Neural cell (in vitro differentiated cells): ENCODE measurements at regions not wholly inside any gene's neighbourhood (a gene's known extent, or its start where the extent isn't known, plus 50 kb on each side); places are given as distances from the start of the nearest gene placed in this dataset.

Experiments used
- H2AFZ ChIP-seq: fragments of 200-600, 300-800 bp; sonication (generic), shearing (Covaris generic); 2 replicates; pipeline ENCODE4 v1.6.0; 2014; ENCODE audit warnings: low read depth, mild to moderate bottlenecking, antibody characterized with exemption, low read length, moderate library complexity
- H3F3A ChIP-seq: fragments of 200-600 bp; shearing (Covaris generic); 2 replicates; pipeline ENCODE4 v1.6.1; 2016; ENCODE audit warnings: mild to moderate bottlenecking, moderate library complexity, mixed read lengths, antibody characterized with exemption, low read length; ENCODE audit not compliant: insufficient read depth, poor library complexity, severe bottlenecking
- H3K27ac ChIP-seq: fragments of 200-600, 300-800 bp; sonication (generic), shearing (Covaris generic); 2 replicates; pipeline ENCODE4 v1.5.1; 2014; ENCODE audit warnings: mild to moderate bottlenecking, low read length, moderate library complexity
- H3K27me3 ChIP-seq: fragments of 300-800, 200-600 bp; sonication (generic), shearing (Covaris generic); 2 replicates; pipeline ENCODE4 v1.6.0; 2014; ENCODE audit warnings: mild to moderate bottlenecking, low read depth, low read length, moderate library complexity; ENCODE audit not compliant: insufficient read depth
- H3K36me3 ChIP-seq: fragments of 300-800, 200-600 bp; sonication (generic), shearing (Covaris generic); 2 replicates; pipeline ENCODE4 v1.5.1; 2014; ENCODE audit warnings: mild to moderate bottlenecking, antibody characterized with exemption, low read length, moderate library complexity; ENCODE audit not compliant: insufficient read depth
- H3K4me2 ChIP-seq: fragments of 300-800, 200-600 bp; sonication (generic), shearing (Covaris generic); 2 replicates; pipeline ENCODE4 v1.6.0; 2014; ENCODE audit warnings: mild to moderate bottlenecking, low read length
- H3K4me3 ChIP-seq: fragments of 300-800, 200-600 bp; sonication (generic), shearing (Covaris generic); 2 replicates; pipeline ENCODE4 v1.5.1; 2014; ENCODE audit warnings: mild to moderate bottlenecking, low read length, moderate library complexity
- H3K79me2 ChIP-seq: fragments of 200-600 bp; shearing (Covaris generic); replicated peaks from 2 replicates; pipeline ENCODE4 v1.6.0; 2014; ENCODE audit warnings: mild to moderate bottlenecking, low read length, moderate library complexity; ENCODE audit not compliant: insufficient read depth
- H3K9ac ChIP-seq: fragments of 300-800, 200-600 bp; sonication (generic), shearing (Covaris generic); 2 replicates; pipeline ENCODE4 v1.6.1; 2016; ENCODE audit warnings: mild to moderate bottlenecking, low read length, mixed read lengths
- H3K9me2 ChIP-seq: fragments of 200-600 bp; shearing (Covaris generic); 2 replicates; pipeline ENCODE4 v1.6.1; 2016; ENCODE audit warnings: mild to moderate bottlenecking, low read length, mixed read lengths; ENCODE audit not compliant: insufficient read depth
- H3K9me3 ChIP-seq: fragments of 200-600, 300-800 bp; sonication (generic), shearing (Covaris generic); 2 replicates; pipeline ENCODE4 v1.6.1; 2016; ENCODE audit warnings: mild to moderate bottlenecking, mixed run types, low read length, moderate library complexity, mixed read lengths
- H4K20me1 ChIP-seq: fragments of 200-600 bp; shearing (Covaris generic); 2 replicates; pipeline ENCODE4 v1.6.1; 2016; ENCODE audit warnings: mild to moderate bottlenecking, mixed run types; ENCODE audit not compliant: insufficient read depth
- CTCF ChIP-seq: fragments of 450-650 bp; IDR thresholded peaks from 2 replicates; pipeline ENCODE4 v1.5.1; 2014; ENCODE audit warnings: antibody characterized with exemption, mild to moderate bottlenecking, moderate library complexity; ENCODE audit not compliant: poor library complexity, severe bottlenecking
- EP300 ChIP-seq: fragments of 450-650 bp; conservative IDR thresholded peaks from 2 replicates; pipeline ENCODE4 v1.6.1; 2014; ENCODE audit warnings: antibody characterized with exemption, mild to moderate bottlenecking, moderate library complexity; ENCODE audit not compliant: poor library complexity, severe bottlenecking
- EZH2 ChIP-seq: fragments of 200-600, 300-800 bp; shearing (Covaris generic), sonication (generic); IDR thresholded peaks from 2 replicates; pipeline ENCODE4 v1.6.1; 2014; ENCODE audit warnings: antibody characterized with exemption, low read length, borderline replicate concordance, mild to moderate bottlenecking; ENCODE audit not compliant: insufficient read depth, poor library complexity, severe bottlenecking
- MXI1 ChIP-seq: fragments of 450-650 bp; conservative IDR thresholded peaks from 2 replicates; pipeline ENCODE4 v1.6.1; 2014; ENCODE audit warnings: antibody characterized with exemption, mild to moderate bottlenecking; ENCODE audit not compliant: poor library complexity, severe bottlenecking
- POLR2AphosphoS5 ChIP-seq: IDR thresholded peaks from 2 replicates; pipeline ENCODE4 v1.6.1; 2012
- RAD21 ChIP-seq: fragments of 450-650 bp; conservative IDR thresholded peaks from 2 replicates; pipeline ENCODE4 v1.6.1; 2014; ENCODE audit warnings: antibody characterized with exemption, mild to moderate bottlenecking, moderate library complexity
- SMC3 ChIP-seq: fragments of 450-650 bp; conservative IDR thresholded peaks from 2 replicates; pipeline ENCODE4 v1.6.1; 2014; ENCODE audit warnings: antibody characterized with exemption, mild to moderate bottlenecking, moderate library complexity; ENCODE audit not compliant: poor library complexity
- TAF1 ChIP-seq: IDR thresholded peaks from 2 replicates; pipeline ENCODE4 v1.6.1; 2012; ENCODE audit warnings: low read depth
- TF ChIP-seq, protein P1 (sequence below): IDR thresholded peaks from 2 replicates; pipeline ENCODE4 v1.6.1; 2012; ENCODE audit warnings: borderline replicate concordance

DNA sequence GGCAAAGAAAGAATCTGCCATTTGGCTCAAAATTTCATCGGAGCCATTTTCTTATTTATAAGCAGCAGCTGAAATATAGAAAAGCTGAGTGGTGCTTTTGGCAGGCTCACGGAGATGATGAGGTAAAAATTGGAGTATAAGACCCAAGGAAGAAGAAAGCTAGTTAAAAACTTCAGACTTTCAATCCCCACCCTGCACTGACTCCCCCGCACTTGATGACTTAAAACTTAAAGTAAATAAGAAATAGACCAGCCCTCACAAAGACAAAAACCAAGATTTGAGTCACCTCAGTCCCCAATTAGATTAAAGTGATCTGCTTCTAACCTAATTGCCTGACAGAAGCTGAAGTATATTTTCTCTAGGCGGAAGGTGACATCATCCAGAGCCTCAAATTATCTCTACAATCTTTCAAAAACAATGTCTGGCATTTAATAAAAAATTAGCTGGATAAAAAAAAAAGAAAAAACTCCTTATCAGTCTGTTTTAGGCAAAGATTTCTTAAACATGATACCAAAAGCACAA lies 124.0 kb upstream of the PJA2 start:
- H2AFZ ChIP-seq, result no peak overlapping the region
- H3K9me3 ChIP-seq, result no peaks in the 10 kb centered on the region
- H4K20me1 ChIP-seq, result no peaks in the 10 kb centered on the region
- H3K36me3 ChIP-seq, result no peaks in the 10 kb centered on the region
- no peak overlapping the region for H3K27ac ChIP-seq
- H3K4me2 ChIP-seq, result no peak overlapping the region
- no peak overlapping the region for H3K9ac ChIP-seq
- no peaks in the 10 kb centered on the region for H3K79me2 ChIP-seq
- no peaks in the 10 kb centered on the region for H3F3A ChIP-seq
- no peaks in the 10 kb centered on the region for H3K27me3 ChIP-seq
- no peaks in the 10 kb centered on the region for H3K9me2 ChIP-seq
- TF ChIP-seq EZH2 (no peak), TAF1 (no peak), POLR2AphosphoS5 (no peak), RAD21 (no peak), MXI1 (no peak), EP300 (no peak), SMC3 (no peak), CTCF (no peak)
- TF ChIP-seq, protein P1, sequence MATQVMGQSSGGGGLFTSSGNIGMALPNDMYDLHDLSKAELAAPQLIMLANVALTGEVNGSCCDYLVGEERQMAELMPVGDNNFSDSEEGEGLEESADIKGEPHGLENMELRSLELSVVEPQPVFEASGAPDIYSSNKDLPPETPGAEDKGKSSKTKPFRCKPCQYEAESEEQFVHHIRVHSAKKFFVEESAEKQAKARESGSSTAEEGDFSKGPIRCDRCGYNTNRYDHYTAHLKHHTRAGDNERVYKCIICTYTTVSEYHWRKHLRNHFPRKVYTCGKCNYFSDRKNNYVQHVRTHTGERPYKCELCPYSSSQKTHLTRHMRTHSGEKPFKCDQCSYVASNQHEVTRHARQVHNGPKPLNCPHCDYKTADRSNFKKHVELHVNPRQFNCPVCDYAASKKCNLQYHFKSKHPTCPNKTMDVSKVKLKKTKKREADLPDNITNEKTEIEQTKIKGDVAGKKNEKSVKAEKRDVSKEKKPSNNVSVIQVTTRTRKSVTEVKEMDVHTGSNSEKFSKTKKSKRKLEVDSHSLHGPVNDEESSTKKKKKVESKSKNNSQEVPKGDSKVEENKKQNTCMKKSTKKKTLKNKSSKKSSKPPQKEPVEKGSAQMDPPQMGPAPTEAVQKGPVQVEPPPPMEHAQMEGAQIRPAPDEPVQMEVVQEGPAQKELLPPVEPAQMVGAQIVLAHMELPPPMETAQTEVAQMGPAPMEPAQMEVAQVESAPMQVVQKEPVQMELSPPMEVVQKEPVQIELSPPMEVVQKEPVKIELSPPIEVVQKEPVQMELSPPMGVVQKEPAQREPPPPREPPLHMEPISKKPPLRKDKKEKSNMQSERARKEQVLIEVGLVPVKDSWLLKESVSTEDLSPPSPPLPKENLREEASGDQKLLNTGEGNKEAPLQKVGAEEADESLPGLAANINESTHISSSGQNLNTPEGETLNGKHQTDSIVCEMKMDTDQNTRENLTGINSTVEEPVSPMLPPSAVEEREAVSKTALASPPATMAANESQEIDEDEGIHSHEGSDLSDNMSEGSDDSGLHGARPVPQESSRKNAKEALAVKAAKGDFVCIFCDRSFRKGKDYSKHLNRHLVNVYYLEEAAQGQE, result no peak
- no peak overlapping the region for H3K4me3 ChIP-seq

- no peaks in the 10 kb centered on the region for H3F3A ChIP-seq
- H3K9me2 ChIP-seq, result no peaks in the 10 kb centered on the region
- H3K27me3 ChIP-seq, result no peaks in the 10 kb centered on the region
- no peak overlapping the region for H3K4me3 ChIP-seq
- H3K27ac ChIP-seq, result no peak overlapping the region
- no peak for TF ChIP-seq SMC3
- no peak for TF ChIP-seq CTCF
- TF ChIP-seq EZH2, result no peak
- TF ChIP-seq POLR2AphosphoS5, result no peak
- TF ChIP-seq, protein P1, result no peak
- TF ChIP-seq MXI1, result no peak
- no peak for TF ChIP-seq EP300
- TF ChIP-seq TAF1, result no peak
- no peaks in the 10 kb centered on the region for H3K9me3 ChIP-seq
- H3K4me2 ChIP-seq, result no peak overlapping the region
- H4K20me1 ChIP-seq, result no peaks in the 10 kb centered on the region
- H3K9ac ChIP-seq, result no peak overlapping the region
- no peaks in the 10 kb centered on the region for H3K36me3 ChIP-seq
- no peaks in the 10 kb centered on the region for H3K79me2 ChIP-seq
- H2AFZ ChIP-seq, result no peak overlapping the region
Measured at GRCh38 chr5:109532773-109533364, 123.1 kb upstream of the PJA2 start.
